Activated naive CD4-positive, alpha-beta T cell treated with anti-CD3 and anti-CD28 coated beads, Interleukin-2, amount 50 U/mL, for 24 hours (primary cell): ENCODE measurements at regions not wholly inside any gene's neighbourhood (a gene's known extent, or its start where the extent isn't known, plus 50 kb on each side); places are given as distances from the start of the nearest gene placed in this dataset.
A peak's percentile ranks its signal among the peaks of the same experiment; 100 is the strongest.

ENCODE experiments used
- H3K27ac Mint-ChIP-seq: one replicate; pipeline ENCODE4 v1.8.0; 2021; ENCODE audit warnings: mild to moderate bottlenecking, mixed read lengths
- H3K27me3 Mint-ChIP-seq: one replicate; pipeline ENCODE4 v1.8.0; 2021; ENCODE audit warnings: mixed read lengths
- H3K36me3 Mint-ChIP-seq: one replicate; pipeline ENCODE4 v1.8.0; 2021; ENCODE audit warnings: mixed read lengths
- H3K4me1 Mint-ChIP-seq: one replicate; pipeline ENCODE4 v1.8.0; 2021; ENCODE audit warnings: mixed read lengths
- H3K4me3 Mint-ChIP-seq: one replicate; pipeline ENCODE4 v1.8.0; 2021; ENCODE audit warnings: mild to moderate bottlenecking, mixed read lengths
- H3K9me3 Mint-ChIP-seq: one replicate; pipeline ENCODE4 v1.8.0; 2021; ENCODE audit warnings: mixed read lengths

DNA sequence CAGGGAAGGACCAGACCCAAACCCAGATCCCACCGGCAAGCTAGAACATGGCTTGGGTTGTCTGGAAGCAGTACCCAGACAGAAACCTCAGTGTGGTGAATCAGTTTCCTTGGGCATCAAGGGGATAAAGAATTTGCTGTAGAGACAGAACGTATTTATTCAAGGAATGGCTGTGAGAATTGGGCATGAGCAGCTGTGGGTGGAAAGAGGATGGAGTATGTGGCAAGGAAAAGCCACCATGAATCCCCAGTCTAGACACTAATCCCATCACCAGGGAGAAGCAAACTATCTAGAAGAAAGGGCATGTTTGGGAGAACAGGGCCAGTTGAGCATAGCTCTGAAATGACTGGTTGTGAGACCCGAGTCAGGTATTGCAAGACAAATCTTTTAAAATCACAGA is 109.2 kb downstream of the TOMM20 start:
- peaks cover 7% of the 10 kb centered on the region for H3K9me3 Mint-ChIP-seq
- H3K4me1 Mint-ChIP-seq: peaks cover 61% of the 10 kb centered on the region
- H3K36me3 Mint-ChIP-seq: peaks cover 4% of the 10 kb centered on the region
- H3K27ac Mint-ChIP-seq: no peak overlapping the region
- H3K27me3 Mint-ChIP-seq: no peaks in the 10 kb centered on the region
- no peak overlapping the region for H3K4me3 Mint-ChIP-seq

DNA sequence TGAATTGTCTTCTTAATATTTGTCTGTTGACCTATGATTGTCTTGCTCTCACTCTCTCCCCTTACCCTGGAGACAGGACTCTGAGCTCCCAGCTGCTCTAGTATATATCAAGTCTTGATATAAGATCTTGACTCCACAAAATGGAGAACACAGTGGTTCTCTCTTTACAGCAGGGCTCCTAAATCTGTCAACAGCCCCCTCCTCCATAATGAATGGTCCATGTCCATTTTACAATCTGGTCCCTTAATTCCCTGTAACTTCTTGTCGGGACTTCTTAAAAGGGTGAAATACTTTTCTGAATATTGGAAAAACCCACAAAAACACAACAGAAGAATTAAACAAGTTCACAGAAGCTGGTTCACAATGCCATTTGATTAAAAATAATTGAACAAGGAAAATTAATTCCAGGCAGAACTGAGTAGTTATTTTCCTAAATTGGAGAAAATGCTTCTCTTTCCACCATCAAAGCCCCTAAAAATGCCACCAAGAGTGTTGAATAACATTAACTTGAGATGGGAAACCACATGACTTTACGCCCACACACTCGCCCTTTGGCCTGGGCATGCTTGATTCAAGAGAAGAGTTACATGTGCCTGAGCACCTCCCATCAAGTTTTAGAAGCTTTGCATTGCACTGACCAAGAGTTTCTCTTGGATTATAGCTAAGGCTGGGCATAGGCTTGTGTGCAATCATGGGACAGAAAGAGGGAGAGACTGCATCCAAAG is 109.8 kb downstream of the TOMM20 start:
- Mint-ChIP-seq H3K4me3 (no peak overlapping the region), H3K4me1 (peaks cover 66% of the 10 kb centered on the region), H3K27ac (peak overlapping the region; percentile 59), H3K9me3 (peaks cover 10% of the 10 kb centered on the region), H3K27me3 (no peaks in the 10 kb centered on the region), H3K36me3 (peaks cover 4% of the 10 kb centered on the region)

DNA sequence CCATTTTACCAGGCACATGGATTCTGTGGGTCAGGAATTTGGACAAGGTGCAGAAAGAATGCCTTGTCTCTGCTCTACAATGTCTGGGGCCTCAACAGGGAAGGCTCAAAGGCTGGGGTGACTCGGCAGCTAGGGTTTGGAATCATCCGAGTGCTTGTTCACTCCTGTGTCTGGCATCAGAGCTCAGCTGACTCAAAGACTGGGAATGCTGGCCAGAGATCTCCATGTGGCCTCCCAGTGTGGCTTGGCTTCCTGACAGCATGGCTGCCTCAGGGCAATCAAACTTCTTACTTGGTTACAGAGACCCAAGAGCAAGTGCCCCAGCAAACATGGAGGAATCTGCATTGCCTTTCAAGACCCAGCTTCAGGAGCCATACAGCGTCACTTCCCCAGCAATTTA is 110.5 kb downstream of the TOMM20 start:
- Mint-ChIP-seq H3K9me3 (peaks cover 10% of the 10 kb centered on the region), H3K27me3 (no peaks in the 10 kb centered on the region), H3K27ac (no peak overlapping the region), H3K4me3 (no peak overlapping the region), H3K4me1 (peaks cover 70% of the 10 kb centered on the region), H3K36me3 (peaks cover 4% of the 10 kb centered on the region)

DNA sequence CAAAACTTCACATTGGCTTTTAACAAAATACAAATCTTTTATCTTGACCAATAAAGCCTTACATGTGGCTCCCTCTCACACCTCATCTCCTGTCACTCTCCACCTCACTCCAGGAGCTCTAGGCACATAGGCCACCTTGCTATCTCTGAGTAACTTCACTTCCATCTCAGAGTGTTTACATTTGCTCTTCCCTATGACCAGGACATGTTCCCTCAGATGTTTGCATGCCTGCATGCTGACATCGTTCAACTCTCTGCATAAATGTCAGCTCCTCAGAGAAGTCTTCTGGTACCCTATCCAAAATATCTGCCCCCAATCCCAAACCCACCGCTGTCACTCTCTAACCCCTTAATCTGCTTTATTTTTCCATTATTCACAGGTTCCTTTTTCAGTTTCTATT is 110.9 kb downstream of the TOMM20 start:
- H3K27me3 Mint-ChIP-seq: no peaks in the 10 kb centered on the region
- peaks cover 75% of the 10 kb centered on the region for H3K4me1 Mint-ChIP-seq
- H3K27ac Mint-ChIP-seq: no peak overlapping the region
- peaks cover 4% of the 10 kb centered on the region for H3K36me3 Mint-ChIP-seq
- H3K4me3 Mint-ChIP-seq: no peak overlapping the region
- peaks cover 10% of the 10 kb centered on the region for H3K9me3 Mint-ChIP-seq

DNA sequence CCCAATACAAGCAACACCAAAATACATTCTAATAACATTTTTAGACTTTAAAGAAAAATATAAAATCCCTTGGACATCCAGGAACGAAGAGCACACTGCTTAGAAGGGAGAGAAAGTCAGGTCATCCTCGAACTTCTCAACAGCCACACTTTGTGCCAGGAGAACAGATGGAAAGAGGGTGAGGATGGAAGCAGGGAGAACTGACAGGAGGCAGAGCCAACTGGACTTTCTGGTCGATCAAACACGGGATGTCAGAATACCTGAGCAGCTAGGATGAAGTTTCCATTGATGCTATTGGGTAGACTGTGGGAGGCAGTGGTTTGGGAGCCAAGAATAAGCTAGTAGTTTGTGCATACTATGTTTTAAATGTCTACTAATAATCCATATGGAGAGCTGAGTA is 111.4 kb downstream of the TOMM20 start:
- peaks cover 76% of the 10 kb centered on the region for H3K4me1 Mint-ChIP-seq
- peaks cover 10% of the 10 kb centered on the region for H3K9me3 Mint-ChIP-seq
- H3K27ac Mint-ChIP-seq: no peak overlapping the region
- H3K27me3 Mint-ChIP-seq: no peaks in the 10 kb centered on the region
- peaks cover 4% of the 10 kb centered on the region for H3K36me3 Mint-ChIP-seq
- no peak overlapping the region for H3K4me3 Mint-ChIP-seq

DNA sequence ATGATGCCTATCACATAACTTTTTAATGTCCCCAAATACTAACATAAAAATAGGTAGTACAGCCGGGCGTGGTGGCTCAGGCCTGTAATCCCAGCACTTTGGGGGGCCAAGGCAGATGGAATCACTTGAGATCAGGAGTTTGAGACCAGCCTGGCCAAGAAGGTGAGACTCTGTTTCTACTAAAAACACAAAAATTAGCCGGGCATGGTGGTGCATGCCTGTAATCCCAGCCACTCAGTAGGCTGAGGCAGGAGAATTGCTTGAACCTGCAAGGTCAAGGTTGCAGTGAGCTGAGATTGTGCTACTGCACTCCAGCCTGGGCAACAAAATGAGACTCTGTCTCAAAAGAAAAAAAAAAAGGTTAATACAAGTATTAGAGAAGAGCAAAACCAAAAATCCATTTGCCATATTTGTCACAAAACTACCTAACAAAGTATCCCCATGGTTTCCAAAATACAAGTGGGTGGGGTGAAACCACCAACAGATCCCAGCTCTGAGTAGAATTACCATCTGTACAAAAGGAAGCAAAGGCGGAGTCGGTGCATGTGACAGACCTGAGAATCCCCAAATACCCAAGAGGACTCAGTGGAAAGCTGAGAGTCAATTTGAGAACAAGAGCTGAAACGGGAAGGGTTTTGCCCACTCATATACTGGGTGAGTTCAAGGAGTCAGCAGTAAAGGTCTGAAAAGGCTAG is 113.2 kb downstream of the TOMM20 start:
- peak overlapping the region; percentile 51 for H3K4me3 Mint-ChIP-seq
- peak overlapping the region; percentile 97 for H3K27ac Mint-ChIP-seq
- peaks cover 88% of the 10 kb centered on the region for H3K4me1 Mint-ChIP-seq
- peaks cover 5% of the 10 kb centered on the region for H3K36me3 Mint-ChIP-seq
- peaks cover 14% of the 10 kb centered on the region for H3K9me3 Mint-ChIP-seq
- no peaks in the 10 kb centered on the region for H3K27me3 Mint-ChIP-seq

DNA sequence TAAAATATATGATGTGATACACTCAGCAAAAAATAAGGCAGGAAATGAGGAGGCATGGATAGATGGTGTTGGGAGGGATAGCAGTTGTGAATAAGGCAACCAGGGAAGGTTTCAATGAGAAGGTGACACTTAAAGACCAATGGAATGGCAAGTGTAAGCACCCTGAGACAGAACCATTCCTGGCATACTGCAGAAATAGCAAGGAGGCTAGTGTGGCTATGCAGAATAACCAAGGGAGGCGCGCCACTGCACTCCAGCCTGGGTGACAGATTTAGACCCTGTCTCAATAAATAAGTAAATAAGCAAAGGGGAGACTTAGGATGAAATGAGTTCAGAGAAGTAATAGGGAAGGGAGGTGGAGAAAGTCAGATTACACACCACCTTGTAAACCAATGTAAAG is 113.9 kb downstream of the TOMM20 start:
- H3K9me3 Mint-ChIP-seq: peaks cover 16% of the 10 kb centered on the region
- H3K4me3 Mint-ChIP-seq: peak overlapping the region; percentile 19
- peak overlapping the region; percentile 9 for H3K27ac Mint-ChIP-seq
- peaks cover 5% of the 10 kb centered on the region for H3K36me3 Mint-ChIP-seq
- no peaks in the 10 kb centered on the region for H3K27me3 Mint-ChIP-seq
- H3K4me1 Mint-ChIP-seq: peaks cover 94% of the 10 kb centered on the region

DNA sequence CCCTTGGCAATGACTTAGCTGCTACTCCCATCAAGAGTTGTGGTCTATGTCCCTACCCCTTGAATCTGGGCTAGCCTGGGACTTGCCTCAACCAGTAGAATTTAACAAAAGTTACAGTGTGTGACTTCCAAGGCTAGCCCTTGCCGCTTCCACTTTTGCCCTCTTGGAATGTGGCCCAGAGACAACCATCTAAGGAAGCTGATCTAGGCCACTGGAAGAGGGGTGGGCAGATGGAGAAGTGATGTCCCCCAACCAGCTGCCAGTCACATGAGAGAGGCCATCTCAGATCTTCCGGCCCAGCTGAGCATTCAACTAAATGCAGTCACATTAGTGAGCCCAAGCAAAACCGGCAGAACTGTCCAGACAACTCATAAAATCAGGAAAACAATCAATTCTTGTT is 115.1 kb downstream of the TOMM20 start:
- no peaks in the 10 kb centered on the region for H3K27me3 Mint-ChIP-seq
- H3K36me3 Mint-ChIP-seq: peaks cover 4% of the 10 kb centered on the region
- H3K9me3 Mint-ChIP-seq: peaks cover 15% of the 10 kb centered on the region
- H3K4me3 Mint-ChIP-seq: no peak overlapping the region
- peaks cover 94% of the 10 kb centered on the region for H3K4me1 Mint-ChIP-seq
- H3K27ac Mint-ChIP-seq: no peak overlapping the region

DNA sequence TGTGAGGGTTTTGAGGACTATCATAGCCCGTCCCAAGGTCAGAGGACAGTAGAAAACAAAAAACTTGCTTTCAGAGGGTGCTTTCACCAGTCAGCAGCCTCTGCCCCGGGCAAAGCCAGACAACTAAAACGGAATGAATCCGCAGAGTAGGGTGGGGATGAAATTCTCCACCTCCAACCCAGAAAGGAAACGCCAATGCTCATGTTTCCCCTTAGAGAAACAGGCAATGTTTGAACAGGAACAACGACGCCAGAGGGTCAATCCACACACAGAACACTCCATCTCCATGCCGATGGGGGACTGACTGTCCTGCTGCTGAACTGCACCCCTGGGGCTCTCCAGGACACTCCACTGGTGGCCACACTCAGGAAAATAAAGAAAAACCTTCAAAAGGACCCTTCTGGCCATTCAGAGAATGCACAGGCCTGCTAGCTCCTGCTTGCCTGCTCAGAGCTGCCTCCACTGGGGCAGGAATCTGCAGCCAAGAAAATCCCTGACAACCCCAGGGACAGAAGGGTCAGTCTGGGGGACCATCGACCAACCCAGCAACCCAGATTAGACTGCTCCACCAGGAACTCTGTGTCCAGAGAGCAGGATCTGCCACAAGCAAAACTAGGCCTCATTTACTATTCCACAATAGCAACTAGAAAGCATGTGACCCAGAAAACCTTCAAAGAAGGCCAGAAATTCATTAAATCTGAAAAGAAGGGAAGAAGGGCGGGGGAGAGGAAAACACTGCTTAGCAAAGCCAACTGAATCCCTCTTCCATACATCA is 116.0 kb downstream of the TOMM20 start:
- Mint-ChIP-seq H3K36me3 (peaks cover 3% of the 10 kb centered on the region), H3K9me3 (peaks cover 13% of the 10 kb centered on the region), H3K27me3 (no peaks in the 10 kb centered on the region), H3K4me1 (peaks cover 92% of the 10 kb centered on the region), H3K4me3 (peak overlapping the region; percentile 72), H3K27ac (peak overlapping the region; percentile 95)

DNA sequence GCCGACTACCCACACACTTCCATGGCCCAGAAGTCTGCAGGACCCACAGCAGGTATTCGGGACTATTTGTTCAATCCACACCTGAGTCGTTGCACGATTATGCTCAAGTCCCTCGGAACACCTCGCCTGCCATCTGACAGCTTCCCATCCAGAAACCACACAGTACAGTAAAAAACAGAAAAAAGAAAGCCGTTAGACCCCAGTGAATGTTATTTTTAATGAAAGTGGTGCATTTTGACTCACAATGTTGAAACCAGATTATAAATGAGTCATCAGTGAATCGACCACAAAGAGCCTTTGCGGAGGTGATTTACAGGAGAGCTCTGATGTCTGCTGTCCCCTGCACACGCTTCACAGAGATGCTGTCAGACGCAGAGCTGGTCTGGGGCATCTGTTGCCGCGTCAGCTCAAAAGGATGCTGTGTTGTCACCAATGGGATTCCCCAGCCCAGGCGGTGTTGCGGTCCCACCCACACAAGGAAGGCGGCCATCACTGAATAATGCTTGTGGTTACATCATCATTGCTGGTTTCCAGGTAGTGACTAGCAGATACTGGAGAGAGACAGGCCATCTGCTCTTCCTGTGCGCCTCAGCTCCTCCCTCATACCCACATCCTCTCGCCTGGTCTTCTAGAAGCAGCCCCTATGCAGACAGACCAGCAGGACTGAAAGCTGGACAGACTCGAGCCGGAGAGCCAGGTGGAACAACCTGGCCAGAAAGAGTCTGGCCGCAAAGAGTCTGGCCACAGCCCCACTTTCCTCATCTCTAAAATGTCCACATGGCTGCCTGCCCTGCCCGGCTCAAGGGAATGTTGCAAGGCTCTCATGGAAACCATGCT is 116.8 kb downstream of the TOMM20 start:
- peak overlapping the region; percentile 72 for H3K4me3 Mint-ChIP-seq
- H3K36me3 Mint-ChIP-seq: peaks cover 3% of the 10 kb centered on the region
- no peaks in the 10 kb centered on the region for H3K27me3 Mint-ChIP-seq
- peaks cover 92% of the 10 kb centered on the region for H3K4me1 Mint-ChIP-seq
- H3K9me3 Mint-ChIP-seq: peaks cover 13% of the 10 kb centered on the region
- peak overlapping the region; percentile 95 for H3K27ac Mint-ChIP-seq

DNA sequence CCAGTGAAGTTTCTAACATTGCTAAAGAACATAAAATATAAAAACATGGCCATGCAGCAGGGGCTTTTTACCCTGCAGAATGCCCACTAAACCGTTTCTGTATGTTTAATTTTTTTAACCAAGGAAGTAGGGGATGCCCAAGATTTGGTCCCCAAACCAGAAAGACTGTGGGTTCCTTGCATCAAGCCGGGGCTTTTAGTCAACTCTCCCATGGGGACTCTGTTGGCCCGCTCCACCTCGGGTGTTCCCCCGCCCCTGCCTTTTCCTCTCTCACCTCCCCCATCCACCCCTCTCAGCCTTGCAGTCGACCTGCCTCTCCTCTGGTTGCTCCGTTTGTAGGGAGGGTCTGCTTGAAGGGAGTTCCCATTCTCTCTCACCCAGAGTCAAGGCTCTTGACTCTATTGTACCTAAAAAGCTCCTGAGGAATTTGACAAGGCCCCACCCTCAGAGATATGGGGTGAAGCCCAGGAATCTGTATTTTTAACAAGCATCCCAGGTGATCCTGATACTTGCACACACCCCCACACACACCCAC is 117.5 kb downstream of the TOMM20 start:
- H3K4me1 Mint-ChIP-seq: peaks cover 94% of the 10 kb centered on the region
- H3K27ac Mint-ChIP-seq: peak overlapping the region; percentile 95
- H3K27me3 Mint-ChIP-seq: no peaks in the 10 kb centered on the region
- peaks cover 3% of the 10 kb centered on the region for H3K36me3 Mint-ChIP-seq
- peak overlapping the region; percentile 72 for H3K4me3 Mint-ChIP-seq
- H3K9me3 Mint-ChIP-seq: peaks cover 13% of the 10 kb centered on the region

DNA sequence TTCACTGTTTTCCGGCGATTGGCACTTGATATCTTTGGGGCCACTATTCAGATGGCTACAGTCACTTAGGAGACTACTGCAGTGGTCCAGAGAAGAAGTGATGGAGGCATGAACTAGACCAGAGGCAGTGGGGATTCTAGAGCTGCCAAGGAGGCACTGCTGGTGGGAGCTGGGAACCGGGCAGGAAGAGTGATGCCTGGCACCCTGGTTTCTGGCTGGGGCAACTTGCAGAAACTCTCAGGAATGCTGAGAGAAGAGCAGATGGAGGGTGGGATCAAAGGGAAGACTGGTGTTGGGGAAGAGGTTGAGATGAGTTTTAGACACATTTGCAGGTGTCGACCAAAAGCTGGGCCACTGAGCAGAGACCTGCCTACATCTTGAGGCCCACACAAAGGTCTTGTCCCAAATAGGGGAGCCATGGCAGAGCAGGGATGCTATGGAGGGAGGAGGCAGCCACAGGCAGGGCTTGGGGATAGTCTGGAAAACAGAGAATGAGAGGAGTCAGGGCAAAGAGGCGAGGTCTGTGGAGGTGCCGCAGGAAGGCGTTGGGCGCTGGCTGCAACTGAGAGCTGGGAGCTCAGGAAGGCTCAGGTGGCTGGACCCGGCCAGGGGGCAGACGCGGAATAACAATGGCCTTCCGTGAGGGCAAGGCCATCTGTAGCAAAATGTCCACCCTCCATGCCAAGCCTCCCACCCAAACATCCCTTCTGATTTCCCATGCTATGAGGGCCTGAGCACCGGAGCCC is 118.9 kb downstream of the TOMM20 start:
- peaks cover 1% of the 10 kb centered on the region for H3K36me3 Mint-ChIP-seq
- H3K9me3 Mint-ChIP-seq: peaks cover 13% of the 10 kb centered on the region
- H3K4me1 Mint-ChIP-seq: peaks cover 93% of the 10 kb centered on the region
- H3K27me3 Mint-ChIP-seq: no peaks in the 10 kb centered on the region
- H3K27ac Mint-ChIP-seq: peak overlapping the region; percentile 79
- H3K4me3 Mint-ChIP-seq: peak overlapping the region; percentile 74

DNA sequence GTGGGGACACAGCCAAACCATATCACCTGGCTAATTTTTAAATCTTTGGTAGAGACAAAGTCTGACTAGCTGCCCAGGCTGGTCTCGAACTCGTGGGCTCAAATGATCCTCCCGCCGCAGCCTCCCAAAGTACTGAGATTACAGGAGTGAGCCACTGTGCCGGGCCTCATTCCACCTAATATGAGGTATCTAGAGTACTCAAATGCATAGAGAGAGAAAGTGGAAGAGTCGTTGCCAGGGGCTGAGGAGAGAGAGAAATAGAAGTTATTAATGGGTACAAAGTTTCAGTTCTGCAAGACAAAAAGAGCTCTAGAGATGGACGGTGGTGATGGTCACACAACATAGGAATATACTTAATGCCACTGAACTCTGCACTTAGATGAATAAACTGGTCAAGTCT is 119.6 kb downstream of the TOMM20 start:
- Mint-ChIP-seq H3K27me3 (no peaks in the 10 kb centered on the region), H3K9me3 (peaks cover 8% of the 10 kb centered on the region), H3K36me3 (peaks cover 1% of the 10 kb centered on the region), H3K4me1 (peaks cover 92% of the 10 kb centered on the region), H3K27ac (no peak overlapping the region), H3K4me3 (no peak overlapping the region)

DNA sequence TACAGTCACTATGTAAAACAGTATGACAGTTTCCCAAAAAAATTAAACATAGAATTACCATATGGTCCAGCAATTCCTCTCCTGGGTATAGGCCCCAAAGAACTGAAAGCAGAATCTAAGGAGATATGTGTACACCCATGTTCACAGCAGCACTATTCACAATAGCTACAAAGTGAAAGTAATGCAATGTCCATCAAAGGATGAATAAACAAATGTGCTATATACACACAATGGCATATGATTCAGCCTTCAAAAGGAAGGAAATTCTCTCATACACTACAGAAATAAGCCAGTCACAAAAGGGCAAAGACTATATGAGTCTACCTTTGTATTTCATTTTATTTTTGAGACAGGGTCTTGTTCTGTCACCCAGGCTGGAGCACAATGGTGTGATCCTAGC is 120.4 kb downstream of the TOMM20 start:
- Mint-ChIP-seq H3K27ac (peak overlapping the region; percentile 79), H3K36me3 (peaks cover 1% of the 10 kb centered on the region), H3K27me3 (no peaks in the 10 kb centered on the region), H3K9me3 (peaks cover 8% of the 10 kb centered on the region), H3K4me3 (peak overlapping the region; percentile 63), H3K4me1 (peaks cover 92% of the 10 kb centered on the region)
